Trophoblast cell (in vitro differentiated cells and primary cell): ENCODE measurements at regions not wholly inside any gene's neighbourhood (a gene's known extent, or its start where the extent isn't known, plus 50 kb on each side); places are given as distances from the start of the nearest gene placed in this dataset.

ENCODE experiments used
- DNase-seq, 2 donors: peaks; one replicate each; pipeline ENCODE4 v3.0.0-alpha.2; 2016
- H2AFZ ChIP-seq: 2 replicates; pipeline ENCODE4 v1.6.1; 2013; ENCODE audit warnings: low read length, moderate library complexity, mild to moderate bottlenecking; ENCODE audit not compliant: insufficient read depth, poor library complexity
- H2AK5ac ChIP-seq: 2 replicates; pipeline ENCODE4 v1.6.1; 2013; ENCODE audit warnings: mild to moderate bottlenecking, low read length
- H2BK120ac ChIP-seq: 2 replicates; pipeline ENCODE4 v1.6.1; 2013; ENCODE audit warnings: low read length, mild to moderate bottlenecking, moderate library complexity; ENCODE audit not compliant: insufficient read depth, poor library complexity
- H2BK12ac ChIP-seq: 2 replicates; pipeline ENCODE4 v1.6.1; 2013; ENCODE audit warnings: mild to moderate bottlenecking, low read length, moderate library complexity
- H2BK5ac ChIP-seq: 2 replicates; pipeline ENCODE4 v1.6.1; 2013; ENCODE audit warnings: low read length, low read depth, moderate library complexity, mild to moderate bottlenecking; ENCODE audit not compliant: poor library complexity
- H3K14ac ChIP-seq: 2 replicates; pipeline ENCODE4 v1.6.1; 2013; ENCODE audit warnings: mild to moderate bottlenecking, low read length
- H3K18ac ChIP-seq: 2 replicates; pipeline ENCODE4 v1.6.1; 2013; ENCODE audit warnings: mild to moderate bottlenecking, low read length
- H3K23ac ChIP-seq: 2 replicates; pipeline ENCODE4 v1.6.1; 2013; ENCODE audit warnings: low read length
- H3K27ac ChIP-seq: 2 replicates; pipeline ENCODE4 v1.5.1; 2013; ENCODE audit warnings: low read depth, mild to moderate bottlenecking, inconsistent platforms, low read length, moderate library complexity
- H3K27me3 ChIP-seq: 2 replicates; pipeline ENCODE4 v1.6.1; 2013; ENCODE audit warnings: inconsistent platforms, mild to moderate bottlenecking, low read length, moderate library complexity; ENCODE audit not compliant: insufficient read depth
- H3K36me3 ChIP-seq, 2 experiments: 1 replicate in 1 of 2; 2 replicates in 1 of 2; pipeline ENCODE4 v1.6.1; 2013; ENCODE audit warnings: low read length in 2 of 2, mild to moderate bottlenecking in 2 of 2, moderate library complexity in 1 of 2; ENCODE audit not compliant: insufficient read depth in 2 of 2, control insufficient read depth in 1 of 2
- H3K4ac ChIP-seq: 2 replicates; pipeline ENCODE4 v1.6.1; 2013; ENCODE audit warnings: low read depth, mild to moderate bottlenecking, low read length, moderate library complexity
- H3K4me1 ChIP-seq, 2 experiments: 1 replicate in 1 of 2; 2 replicates in 1 of 2; pipeline ENCODE4 v1.6.1; 2013; ENCODE audit warnings: low read length in 2 of 2, mild to moderate bottlenecking in 2 of 2, moderate library complexity in 1 of 2; ENCODE audit not compliant: insufficient read depth in 2 of 2, control insufficient read depth in 1 of 2
- H3K4me2 ChIP-seq: 2 replicates; pipeline ENCODE4 v1.6.1; 2013; ENCODE audit warnings: inconsistent platforms, mild to moderate bottlenecking, low read length, moderate library complexity
- H3K4me3 ChIP-seq: 2 replicates; pipeline ENCODE4 v1.5.1; 2013; ENCODE audit warnings: mild to moderate bottlenecking, low read depth, low read length, inconsistent platforms
- H3K79me1 ChIP-seq: one replicate; pipeline ENCODE4 v1.6.1; 2013; ENCODE audit warnings: low read length
- H3K79me2 ChIP-seq: 2 replicates; pipeline ENCODE4 v1.6.1; 2013; ENCODE audit warnings: low read length, mild to moderate bottlenecking; ENCODE audit not compliant: control insufficient read depth, insufficient read depth, poor library complexity
- H3K9ac ChIP-seq: 2 replicates; pipeline ENCODE4 v1.6.1; 2013; ENCODE audit warnings: mild to moderate bottlenecking, low read length
- H3K9me3 ChIP-seq: 2 replicates; pipeline ENCODE4 v1.6.1; 2013; ENCODE audit warnings: low read depth, mild to moderate bottlenecking, control low read depth, inconsistent platforms, low read length; ENCODE audit not compliant: insufficient read depth
- H4K12ac ChIP-seq: 2 replicates; pipeline ENCODE4 v1.6.1; 2013; ENCODE audit warnings: low read depth, mild to moderate bottlenecking, low read length, moderate library complexity
- H4K8ac ChIP-seq: 2 replicates; pipeline ENCODE4 v1.6.1; 2013; ENCODE audit warnings: low read depth, mild to moderate bottlenecking, low read length, moderate library complexity
- H4K91ac ChIP-seq: one replicate; pipeline ENCODE4 v1.6.1; 2013; ENCODE audit warnings: low read depth, mild to moderate bottlenecking, low read length, moderate library complexity
- WGBS: extraction: QIAGEN DNeasy Blood & Tissue Kit; methylation state at CpG from one replicate; pipeline ENCODE4 v1.1.7; 2013; ENCODE audit warnings: missing lambda C conversion rate; ENCODE audit not compliant: insufficient read length, insufficient coverage; ENCODE audit errors: extremely low coverage; 5-methylcytosine and 5-hydroxymethylcytosine counted together

DNA sequence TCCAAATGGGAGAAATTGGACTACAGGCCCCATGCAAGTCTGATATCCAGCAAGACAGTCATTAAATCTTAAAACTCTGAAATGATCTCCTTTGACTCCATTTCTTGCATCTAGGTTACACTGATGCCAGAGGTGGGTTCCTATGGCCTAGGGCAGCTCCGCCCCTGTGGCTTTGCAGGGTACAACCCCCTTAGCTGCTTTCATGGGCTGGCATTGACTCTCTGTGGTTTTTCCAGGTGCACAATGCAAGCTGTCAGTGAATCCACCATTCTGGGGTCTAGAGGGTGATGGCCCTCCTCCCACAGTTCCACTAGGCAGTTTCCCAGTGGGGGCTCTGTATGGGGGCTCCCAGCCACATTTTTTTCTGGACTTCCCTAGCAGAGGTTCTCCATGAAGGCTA lies 228.5 kb upstream of the ADAMTS3 start:
- Histone ChIP-seq H3K14ac (no peak overlapping the region), H3K4ac (no peak overlapping the region), H3K36me3 (no peaks in the 10 kb centered on the region), H4K8ac (no peak overlapping the region), H3K18ac (no peak overlapping the region), H2BK5ac (no peak overlapping the region), H3K4me2 (no peak overlapping the region), H3K79me1 (peaks cover 1% of the 10 kb centered on the region), H4K12ac (no peak overlapping the region), H2BK120ac (no peak overlapping the region), H3K4me1 (no peaks in the 10 kb centered on the region), H2AK5ac (no peak overlapping the region), H3K9me3 (peaks cover 3% of the 10 kb centered on the region), H2AFZ (no peak overlapping the region), H2BK12ac (no peak overlapping the region), H3K27ac (no peak overlapping the region), H4K91ac (no peak overlapping the region), H3K9ac (no peak overlapping the region), H3K27me3 (no peaks in the 10 kb centered on the region), H3K23ac (no peak overlapping the region), H3K4me3 (no peak overlapping the region), H3K79me2 (no peaks in the 10 kb centered on the region)
- WGBS, result no CpG with 5 or more reads among the region's 1 CpG
- DNase-seq, result no peak

DNA sequence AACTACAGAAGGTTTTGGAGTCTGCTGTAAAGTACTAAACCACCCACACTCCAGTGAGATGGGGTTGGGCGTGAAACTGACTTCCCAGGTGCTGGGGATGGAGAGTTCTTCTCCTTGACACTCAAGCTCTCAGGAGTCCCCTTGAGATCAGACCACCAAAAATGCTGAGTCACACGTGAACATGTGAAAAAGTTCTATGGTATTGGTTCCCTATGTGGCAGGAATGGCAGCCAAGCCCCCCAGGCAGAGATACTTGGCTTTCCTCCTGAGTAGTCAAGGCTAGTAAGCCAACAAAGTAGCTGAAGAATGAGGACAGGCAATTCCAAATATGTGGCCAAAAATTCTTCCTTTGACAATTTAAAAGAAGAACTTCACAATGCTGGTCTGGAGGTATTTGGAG lies 222.0 kb upstream of the ADAMTS3 start:
- H4K12ac ChIP-seq, result no peak overlapping the region
- WGBS, result no CpG with 5 or more reads among the region's 2 CpGs

DNA sequence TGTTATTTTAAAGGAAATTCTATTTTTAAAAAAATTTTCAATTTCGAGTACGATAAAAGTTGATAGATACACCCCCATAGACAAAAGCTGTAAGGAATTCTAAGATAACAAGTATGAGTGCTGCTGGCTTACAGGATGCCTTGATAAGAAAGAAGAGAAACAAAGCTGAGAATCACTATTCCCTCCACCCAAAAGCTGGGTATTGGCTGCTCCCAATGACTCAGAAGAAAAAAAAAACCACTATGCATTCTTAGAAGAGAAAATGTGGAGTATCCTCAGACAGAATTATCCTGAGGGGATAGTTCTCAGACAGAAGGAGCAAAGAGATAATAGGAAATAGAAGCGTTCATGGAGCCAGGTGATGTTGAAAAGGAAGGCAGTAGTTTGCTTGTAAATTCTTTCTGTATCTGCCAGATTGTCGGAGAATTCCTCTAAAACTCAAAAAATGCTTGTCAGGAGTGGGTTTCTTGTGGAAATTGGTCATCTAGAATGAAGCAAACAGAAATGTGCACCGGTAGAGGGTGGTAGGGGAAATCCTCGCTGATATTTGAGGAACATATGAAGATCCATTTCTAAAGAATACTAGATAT lies 217.5 kb upstream of the ADAMTS3 start:
- H2AK5ac ChIP-seq, result no peak overlapping the region
- H3K27ac ChIP-seq, result peak overlapping the region; percentile 65
- H3K79me1 ChIP-seq, result peaks cover 2% of the 10 kb centered on the region
- H2BK12ac ChIP-seq, result no peak overlapping the region
- no peak overlapping the region for H4K91ac ChIP-seq
- H3K4ac ChIP-seq, result no peak overlapping the region
- no peak overlapping the region for H2BK120ac ChIP-seq
- H3K14ac ChIP-seq, result no peak overlapping the region
- peak; percentile 51 to 94 for DNase-seq
- no peak overlapping the region for H3K4me3 ChIP-seq
- no peak overlapping the region for H2BK5ac ChIP-seq
- H3K18ac ChIP-seq, result no peak overlapping the region
- H3K9ac ChIP-seq, result no peak overlapping the region
- no peaks in the 10 kb centered on the region for H3K36me3 ChIP-seq
- no peak overlapping the region for H2AFZ ChIP-seq
- no peak overlapping the region for H4K12ac ChIP-seq
- no peaks in the 10 kb centered on the region for H3K27me3 ChIP-seq
- H3K4me2 ChIP-seq, result peak overlapping the region; percentile 12
- peaks cover 0 to 2% of the 10 kb centered on the region in 2 experiments for H3K4me1 ChIP-seq
- no peaks in the 10 kb centered on the region for H3K79me2 ChIP-seq
- H3K9me3 ChIP-seq, result no peaks in the 10 kb centered on the region
- no peak overlapping the region for H3K23ac ChIP-seq
- WGBS, result no CpG with 5 or more reads among the region's 6 CpGs
- H4K8ac ChIP-seq, result no peak overlapping the region

More for the DNA sequence above, 222.0 kb upstream of the ADAMTS3 start:
- Histone ChIP-seq H3K79me2 (no peaks in the 10 kb centered on the region), H3K4me3 (no peak overlapping the region), H2AK5ac (no peak overlapping the region), H3K9me3 (no peaks in the 10 kb centered on the region), H2AFZ (no peak overlapping the region), H2BK12ac (no peak overlapping the region), H3K4me2 (no peak overlapping the region), H3K4ac (no peak overlapping the region), H2BK5ac (no peak overlapping the region), H3K23ac (no peak overlapping the region), H3K14ac (no peak overlapping the region), H3K36me3 (no peaks in the 10 kb centered on the region), H3K4me1 (peaks cover 0 to 2% of the 10 kb centered on the region in 2 experiments), H3K9ac (no peak overlapping the region), H3K79me1 (peaks cover 4% of the 10 kb centered on the region), H3K18ac (no peak overlapping the region), H3K27me3 (no peaks in the 10 kb centered on the region), H4K8ac (no peak overlapping the region), H4K91ac (no peak overlapping the region), H2BK120ac (no peak overlapping the region), H3K27ac (no peak overlapping the region)
- DNase-seq, result peak; percentile 76 to 91

DNA sequence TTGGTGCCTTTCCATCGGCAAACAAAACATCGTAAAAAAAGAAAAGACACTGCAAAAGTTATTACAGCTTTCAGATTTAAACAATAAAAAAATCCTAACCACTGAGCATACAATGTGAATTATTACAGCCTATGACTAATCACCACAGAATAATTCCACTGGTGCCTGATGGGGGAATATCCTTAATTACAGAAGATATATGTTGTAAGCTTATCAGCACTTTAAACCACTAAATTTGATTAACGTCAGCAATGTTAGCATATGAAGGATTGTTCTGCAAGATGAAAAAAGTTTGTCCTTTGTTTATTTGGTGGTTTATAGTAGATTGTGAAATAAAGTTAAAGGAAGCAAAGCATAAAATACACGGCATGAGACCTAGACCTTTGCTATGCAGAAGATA lies 210.2 kb upstream of the ADAMTS3 start:
- H3K23ac ChIP-seq, result no peak overlapping the region
- no peak overlapping the region for H4K8ac ChIP-seq
- H4K12ac ChIP-seq, result no peak overlapping the region
- H4K91ac ChIP-seq, result no peak overlapping the region
- H3K27me3 ChIP-seq, result no peaks in the 10 kb centered on the region
- no peak overlapping the region for H2AFZ ChIP-seq
- H3K4me3 ChIP-seq, result no peak overlapping the region
- no CpG with 5 or more reads among the region's 4 CpGs for WGBS
- no peaks in the 10 kb centered on the region for H3K36me3 ChIP-seq
- no peak overlapping the region for H2BK5ac ChIP-seq
- H3K18ac ChIP-seq, result no peak overlapping the region
- no peak overlapping the region for H2BK12ac ChIP-seq
- no peak overlapping the region for H2BK120ac ChIP-seq
- H3K4me1 ChIP-seq, result no peaks in the 10 kb centered on the region
- no peak overlapping the region for H3K4me2 ChIP-seq
- H3K79me2 ChIP-seq, result no peaks in the 10 kb centered on the region
- H2AK5ac ChIP-seq, result no peak overlapping the region
- peaks cover under 1% of the 10 kb centered on the region for H3K79me1 ChIP-seq
- DNase-seq, result no peak
- H3K27ac ChIP-seq, result no peak overlapping the region
- no peak overlapping the region for H3K9ac ChIP-seq
- no peak overlapping the region for H3K14ac ChIP-seq
- H3K4ac ChIP-seq, result no peak overlapping the region
- H3K9me3 ChIP-seq, result peaks cover 3% of the 10 kb centered on the region
